GM12872 (cell line): ENCODE measurements at regions not wholly inside any gene's neighbourhood (a gene's known extent, or its start where the extent isn't known, plus 50 kb on each side); places are given as distances from the start of the nearest gene placed in this dataset.

ENCODE experiments used
- TF ChIP-seq, protein P1 (sequence below): IDR thresholded peaks from 3 replicates; pipeline ENCODE4 v1.5.1; 2011; ENCODE audit warnings: low read depth, mild to moderate bottlenecking, low read length, moderate library complexity; ENCODE audit not compliant: insufficient read depth

DNA sequence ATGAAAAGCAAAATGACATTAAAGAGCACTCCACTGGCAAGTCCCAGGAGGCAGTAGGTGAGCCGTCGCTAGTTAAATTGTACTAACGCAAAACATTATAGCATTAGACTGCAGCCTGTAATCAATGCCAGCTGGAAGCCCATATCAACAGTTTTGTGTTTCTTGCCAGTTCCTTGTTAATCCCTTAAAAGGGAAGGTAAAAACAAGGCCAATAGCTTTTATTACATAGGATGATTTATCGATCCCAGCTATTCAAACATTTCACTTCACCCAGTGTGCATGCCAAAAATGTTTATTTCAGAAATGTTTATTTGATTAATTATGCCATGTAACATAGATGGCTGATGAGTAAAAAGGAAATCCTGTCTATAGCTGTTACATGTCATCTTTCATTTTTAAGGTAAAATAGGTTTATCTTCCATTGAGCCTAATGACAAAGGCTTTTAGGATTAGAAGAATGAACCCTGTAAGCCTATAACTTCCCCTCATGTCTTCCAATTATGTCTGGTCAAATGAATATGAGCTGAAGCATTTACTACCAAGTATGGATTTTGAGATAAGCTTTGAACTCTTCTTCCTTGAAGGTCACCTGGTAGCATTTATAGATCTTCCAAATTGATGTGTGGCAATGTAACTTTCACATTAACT lies 591.2 kb downstream of the RNF144A start:
- TF ChIP-seq, protein P1, sequence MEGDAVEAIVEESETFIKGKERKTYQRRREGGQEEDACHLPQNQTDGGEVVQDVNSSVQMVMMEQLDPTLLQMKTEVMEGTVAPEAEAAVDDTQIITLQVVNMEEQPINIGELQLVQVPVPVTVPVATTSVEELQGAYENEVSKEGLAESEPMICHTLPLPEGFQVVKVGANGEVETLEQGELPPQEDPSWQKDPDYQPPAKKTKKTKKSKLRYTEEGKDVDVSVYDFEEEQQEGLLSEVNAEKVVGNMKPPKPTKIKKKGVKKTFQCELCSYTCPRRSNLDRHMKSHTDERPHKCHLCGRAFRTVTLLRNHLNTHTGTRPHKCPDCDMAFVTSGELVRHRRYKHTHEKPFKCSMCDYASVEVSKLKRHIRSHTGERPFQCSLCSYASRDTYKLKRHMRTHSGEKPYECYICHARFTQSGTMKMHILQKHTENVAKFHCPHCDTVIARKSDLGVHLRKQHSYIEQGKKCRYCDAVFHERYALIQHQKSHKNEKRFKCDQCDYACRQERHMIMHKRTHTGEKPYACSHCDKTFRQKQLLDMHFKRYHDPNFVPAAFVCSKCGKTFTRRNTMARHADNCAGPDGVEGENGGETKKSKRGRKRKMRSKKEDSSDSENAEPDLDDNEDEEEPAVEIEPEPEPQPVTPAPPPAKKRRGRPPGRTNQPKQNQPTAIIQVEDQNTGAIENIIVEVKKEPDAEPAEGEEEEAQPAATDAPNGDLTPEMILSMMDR: no peak

DNA sequence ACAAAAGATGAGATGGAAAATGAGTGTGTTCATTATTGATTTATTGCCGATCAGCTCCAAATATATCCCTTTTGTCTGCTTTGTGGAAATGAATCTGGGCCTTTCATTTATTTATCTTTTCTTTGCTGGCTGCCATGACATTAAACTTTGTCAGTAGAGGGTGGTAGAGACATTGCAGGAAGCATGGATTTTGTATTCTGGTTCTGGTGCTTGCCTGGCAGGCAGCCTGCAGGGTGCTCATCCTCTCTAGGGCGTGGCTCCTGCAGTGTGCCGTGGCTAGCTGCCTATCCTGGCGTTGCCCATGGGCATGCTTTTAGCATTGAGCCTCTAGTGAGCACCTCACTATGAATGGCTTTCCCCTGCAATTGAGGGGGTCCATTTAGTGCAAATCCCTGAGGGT lies 593.1 kb downstream of the RNF144A start:
- TF ChIP-seq, protein P1: no peak

DNA sequence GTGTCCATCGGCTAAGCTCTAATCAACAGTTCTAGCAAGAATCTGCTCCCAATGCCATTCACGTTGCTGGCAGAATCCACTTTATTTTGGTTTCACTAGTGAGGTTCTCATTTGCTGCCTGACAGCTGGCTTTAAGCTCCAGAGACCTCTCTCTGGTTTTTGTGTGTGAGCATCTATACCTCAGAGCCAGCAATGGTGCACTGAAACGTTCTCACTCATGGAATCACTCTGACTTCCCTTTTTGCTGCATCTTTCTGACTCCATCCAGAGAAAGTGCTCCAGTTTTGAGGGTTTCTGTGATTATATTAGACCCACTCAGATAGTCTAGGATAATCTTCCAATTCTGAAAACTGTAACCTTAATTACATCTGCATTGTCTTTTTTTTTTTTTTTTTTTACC lies 596.6 kb downstream of the RNF144A start:
- TF ChIP-seq, protein P1: no peak

DNA sequence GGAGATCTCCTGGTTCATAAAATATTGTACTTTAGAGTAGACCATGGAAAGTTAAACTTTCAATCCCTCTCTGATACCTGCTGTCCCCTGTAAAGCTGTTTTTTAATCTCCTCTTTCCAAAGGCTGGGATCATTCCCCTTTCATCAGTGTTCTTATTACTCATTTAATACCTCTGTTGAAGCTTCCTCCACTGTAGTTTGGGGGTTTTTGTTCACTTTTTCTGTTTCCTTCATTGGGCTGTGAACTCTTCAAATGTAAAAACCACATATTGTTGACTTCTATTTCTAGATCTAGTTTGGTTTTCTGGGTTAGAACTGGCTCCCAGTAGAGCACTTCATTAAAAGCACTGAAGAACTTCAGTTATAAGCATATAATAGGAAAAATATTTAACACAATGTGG lies 598.1 kb downstream of the RNF144A start:
- TF ChIP-seq, protein P1: no peak

DNA sequence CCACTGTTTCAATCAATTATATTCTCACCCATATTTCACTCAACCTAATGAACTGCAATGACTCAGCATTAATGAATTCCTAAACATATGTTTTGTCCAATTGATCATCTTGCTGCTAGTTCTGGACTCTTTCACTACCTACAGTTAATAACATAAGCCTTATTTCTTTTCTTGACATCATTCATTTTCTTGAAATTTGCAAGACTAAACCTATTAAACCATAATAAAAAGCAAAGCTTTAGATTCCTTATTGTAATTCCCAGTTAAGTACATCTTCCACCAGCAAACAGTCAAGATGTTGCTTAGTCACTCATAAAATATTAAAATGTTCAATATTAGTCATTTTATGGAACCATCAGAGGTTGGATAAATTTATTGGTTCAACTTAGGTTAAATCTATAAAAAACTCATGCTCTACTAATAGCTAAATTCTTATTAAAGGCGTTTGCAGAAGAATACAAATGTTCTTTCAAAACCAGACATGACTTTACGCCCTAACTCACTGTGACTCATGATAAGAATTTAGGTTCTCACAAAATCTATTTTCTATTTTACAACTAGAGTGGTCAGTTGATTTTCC lies 599.4 kb downstream of the RNF144A start:
- TF ChIP-seq, protein P1: no peak

DNA sequence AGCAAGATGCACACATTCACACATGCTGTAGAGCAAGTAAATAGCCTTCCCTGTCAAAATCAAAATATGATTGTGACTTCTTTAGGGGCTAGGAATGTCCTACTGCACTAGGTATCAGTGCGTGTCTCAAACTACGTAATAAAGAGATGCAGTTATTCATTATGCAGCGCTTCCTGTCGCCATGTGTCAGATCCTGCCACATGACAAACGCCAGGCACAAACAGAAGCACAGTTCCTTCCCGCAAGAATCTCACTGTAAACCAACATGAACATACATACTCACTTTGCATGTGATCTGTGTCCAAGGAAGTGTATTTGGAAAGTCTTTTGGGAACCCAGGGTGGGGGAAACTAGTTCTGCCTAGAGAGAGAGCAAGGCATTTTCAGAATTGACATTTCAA lies 599.9 kb downstream of the RNF144A start:
- TF ChIP-seq, protein P1: no peak

DNA sequence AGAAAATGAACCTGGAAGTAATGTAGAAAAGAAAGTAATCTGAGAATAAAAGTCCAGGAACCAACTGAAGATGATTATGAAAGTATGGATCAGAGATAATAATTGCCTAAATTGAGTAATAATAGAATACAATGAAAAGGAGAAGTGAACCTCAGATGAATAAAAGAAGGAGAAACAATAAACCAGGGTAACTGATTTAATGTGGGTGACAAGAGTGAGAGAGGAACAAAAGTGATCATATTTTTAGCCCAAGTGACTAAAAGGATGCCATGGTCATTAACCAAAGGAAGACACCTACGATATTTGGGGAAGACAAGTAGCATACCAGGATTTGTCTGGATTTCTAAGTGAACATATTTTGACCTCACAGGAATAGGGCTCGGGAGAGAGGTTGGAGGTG lies 600.6 kb downstream of the RNF144A start:
- TF ChIP-seq, protein P1: no peak
